Neuronal stem cell (in vitro differentiated cells): ENCODE measurements at regions not wholly inside any gene's neighbourhood (a gene's known extent, or its start where the extent isn't known, plus 50 kb on each side); places are given as distances from the start of the nearest gene placed in this dataset.
"Not testable (repeated sequence)": the region's sequence is repeated elsewhere in the genome, so short reads cannot be mapped to it uniquely, and the experiment has no call there.

Experiments used
- DNase-seq: peaks from one replicate; pipeline ENCODE4 v3.0.0-alpha.2; 2013; ENCODE audit warnings: low spot score
- H2AFZ ChIP-seq: one replicate; pipeline ENCODE4 v1.6.1; 2013; ENCODE audit warnings: mild to moderate bottlenecking, low read length, inconsistent platforms
- H2AK5ac ChIP-seq: 2 replicates; pipeline ENCODE4 v1.6.1; 2013; ENCODE audit warnings: low read depth, mild to moderate bottlenecking, inconsistent platforms, low read length, moderate library complexity, mixed read lengths
- H2BK120ac ChIP-seq: 2 replicates; pipeline ENCODE4 v1.6.1; 2013; ENCODE audit warnings: low read depth, mild to moderate bottlenecking, inconsistent platforms, low read length, moderate library complexity, mixed read lengths
- H2BK12ac ChIP-seq: one replicate; pipeline ENCODE4 v1.6.1; 2013; ENCODE audit warnings: low read length, inconsistent platforms
- H2BK15ac ChIP-seq: 2 replicates; pipeline ENCODE4 v1.6.1; 2013; ENCODE audit warnings: mild to moderate bottlenecking, low read length, inconsistent platforms, mixed read lengths
- H2BK5ac ChIP-seq: one replicate; pipeline ENCODE4 v1.6.1; 2013; ENCODE audit warnings: inconsistent platforms, mild to moderate bottlenecking, low read length, moderate library complexity
- H3K14ac ChIP-seq: one replicate; pipeline ENCODE4 v1.6.1; 2013; ENCODE audit warnings: low read length, inconsistent platforms
- H3K18ac ChIP-seq: 2 replicates; pipeline ENCODE4 v1.6.1; 2013; ENCODE audit warnings: low read length, inconsistent platforms
- H3K23ac ChIP-seq: 2 replicates; pipeline ENCODE4 v1.6.1; 2013; ENCODE audit warnings: low read depth, mild to moderate bottlenecking, mixed read lengths, low read length, inconsistent platforms; ENCODE audit not compliant: poor library complexity
- H3K27ac ChIP-seq: replicated peaks from 3 replicates; pipeline ENCODE4 v1.5.1; 2013; ENCODE audit warnings: low read length, inconsistent platforms
- H3K27me3 ChIP-seq, 3 experiments: 2 replicates each; pipeline ENCODE4 v1.6.1; 2013; ENCODE audit warnings: low read length in 3 of 3, mild to moderate bottlenecking in 2 of 3, inconsistent platforms in 1 of 3, low read depth in 1 of 3, mixed read lengths in 1 of 3, moderate library complexity in 1 of 3; ENCODE audit not compliant: control insufficient read depth in 3 of 3, insufficient read depth in 3 of 3
- H3K36me3 ChIP-seq, 2 donors: replicated peaks in 1 of 2; 2 replicates each; pipeline ENCODE4 v1.6.1; 2013; ENCODE audit warnings: low read length in 2 of 2; ENCODE audit not compliant: control insufficient read depth in 2 of 2, insufficient read depth in 2 of 2
- H3K4ac ChIP-seq: 2 replicates; pipeline ENCODE4 v1.6.1; 2013; ENCODE audit warnings: inconsistent platforms, mild to moderate bottlenecking, low read length, moderate library complexity
- H3K4me1 ChIP-seq, 2 donors: 1 replicate in 1 of 2; 2 replicates in 1 of 2; pipeline ENCODE4 v1.6.1; 2013; ENCODE audit warnings: low read length in 2 of 2, low read depth in 1 of 2; ENCODE audit not compliant: control insufficient read depth in 2 of 2, insufficient read depth in 1 of 2
- H3K4me2 ChIP-seq: one replicate; pipeline ENCODE4 v1.6.1; 2013; ENCODE audit warnings: mild to moderate bottlenecking, low read length, inconsistent platforms; ENCODE audit not compliant: insufficient read depth, poor library complexity, severe bottlenecking
- H3K4me3 ChIP-seq, 2 donors: 2 replicates each; pipeline ENCODE4 v1.5.1; 2013; ENCODE audit warnings: low read length in 2 of 2, mild to moderate bottlenecking in 2 of 2, inconsistent platforms in 1 of 2, moderate library complexity in 1 of 2
- H3K79me1 ChIP-seq: one replicate; pipeline ENCODE4 v1.6.1; 2013; ENCODE audit warnings: low read depth, mild to moderate bottlenecking, inconsistent platforms, low read length, moderate library complexity
- H3K9ac ChIP-seq: one replicate; pipeline ENCODE4 v1.6.1; 2013; ENCODE audit warnings: mild to moderate bottlenecking, low read depth, low read length, inconsistent platforms; ENCODE audit not compliant: poor library complexity
- H3K9me3 ChIP-seq, 2 donors: replicated peaks in 1 of 2; 2 replicates each; pipeline versions ENCODE3 to v1.6.1; 2013; ENCODE audit warnings: low read length in 2 of 2, mild to moderate bottlenecking in 2 of 2, inconsistent platforms in 1 of 2, low read depth in 1 of 2, mixed read lengths in 1 of 2, moderate library complexity in 1 of 2; ENCODE audit not compliant: control insufficient read depth in 2 of 2, insufficient read depth in 1 of 2
- H4K8ac ChIP-seq: one replicate; pipeline ENCODE4 v1.6.1; 2013; ENCODE audit warnings: low read depth, mild to moderate bottlenecking, inconsistent platforms, low read length, moderate library complexity
- H4K91ac ChIP-seq: one replicate; pipeline ENCODE4 v1.6.1; 2013; ENCODE audit warnings: low read length, low read depth, mild to moderate bottlenecking, inconsistent platforms; ENCODE audit not compliant: poor library complexity
- WGBS, 2 donors: extraction: QIAGEN DNeasy Blood & Tissue Kit; methylation state at CpG; one replicate each; pipeline ENCODE4 v1.1.7; 2013; ENCODE audit warnings: missing lambda C conversion rate in 2 of 2, mixed read lengths in 1 of 2; ENCODE audit not compliant: insufficient read length in 2 of 2, insufficient replicate concordance in 1 of 2; ENCODE audit errors: extremely low coverage in 2 of 2; 5-methylcytosine and 5-hydroxymethylcytosine counted together

DNA sequence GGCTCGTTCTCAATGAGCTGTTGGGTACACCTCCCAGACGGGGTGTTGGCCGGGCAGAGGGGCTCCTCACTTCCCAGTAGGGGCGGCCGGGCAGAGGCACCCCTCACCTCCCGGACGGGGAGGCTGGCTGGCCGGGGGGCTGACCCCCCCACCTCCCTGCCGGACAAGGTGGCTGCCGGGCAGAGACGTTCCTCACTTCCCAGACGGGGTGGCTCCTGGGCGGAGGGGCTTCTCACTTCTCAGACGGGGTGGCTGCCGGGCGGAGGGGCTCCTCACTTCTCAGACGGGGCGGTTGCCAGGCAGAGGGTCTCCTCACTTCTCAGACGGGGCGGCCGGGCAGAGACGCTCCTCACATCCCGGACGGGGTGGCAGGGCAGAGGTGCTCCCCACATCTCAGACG lies 160.7 kb downstream of the POTEC start:
- not testable (repeated sequence) for H3K4ac ChIP-seq, H2BK120ac ChIP-seq, H3K23ac ChIP-seq, H3K4me2 ChIP-seq, H3K4me3 ChIP-seq, H2BK12ac ChIP-seq, H3K9ac ChIP-seq, H3K9me3 ChIP-seq, H3K14ac ChIP-seq, H2BK15ac ChIP-seq, H3K79me1 ChIP-seq, H4K91ac ChIP-seq, H3K27ac ChIP-seq, DNase-seq, H3K36me3 ChIP-seq, H4K8ac ChIP-seq, H2AFZ ChIP-seq, H2AK5ac ChIP-seq, H3K4me1 ChIP-seq, H2BK5ac ChIP-seq, H3K18ac ChIP-seq, H3K27me3 ChIP-seq
- WGBS, 2 donors = no CpG with 5 or more reads among the region's 25 CpGs

DNA sequence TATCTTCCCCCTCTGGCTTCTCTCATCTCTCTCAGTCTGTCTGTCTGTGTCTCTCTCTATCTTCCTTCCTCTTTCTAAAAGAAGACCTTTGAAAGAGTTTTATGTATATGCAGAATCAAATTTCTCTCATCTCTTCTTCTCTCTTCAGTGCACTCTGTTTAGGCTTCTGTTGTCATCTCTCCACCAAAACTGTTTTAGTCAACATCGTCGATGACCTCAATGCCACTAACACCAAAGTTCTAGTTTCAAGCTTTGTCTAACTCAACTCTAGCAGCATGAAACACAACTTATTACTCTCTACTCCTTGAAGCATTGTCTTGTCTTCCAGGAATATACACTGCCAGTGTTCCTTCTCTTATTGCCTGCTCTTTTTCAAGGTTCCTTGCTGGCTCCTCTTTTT lies 163.9 kb downstream of the POTEC start:
- H3K4me1 ChIP-seq, H3K9me3 ChIP-seq, H4K8ac ChIP-seq, H3K9ac ChIP-seq, H2AFZ ChIP-seq, H3K79me1 ChIP-seq, H4K91ac ChIP-seq, H2BK15ac ChIP-seq, H3K14ac ChIP-seq, H2BK12ac ChIP-seq, H3K4me3 ChIP-seq, H3K36me3 ChIP-seq, H2BK5ac ChIP-seq, H2AK5ac ChIP-seq, H3K18ac ChIP-seq, H3K4ac ChIP-seq, H3K27ac ChIP-seq, H2BK120ac ChIP-seq, H3K27me3 ChIP-seq, H3K4me2 ChIP-seq, DNase-seq, H3K23ac ChIP-seq: not testable (repeated sequence)
- no CpG with 5 or more reads among the region's 2 CpGs for WGBS, 2 donors

DNA sequence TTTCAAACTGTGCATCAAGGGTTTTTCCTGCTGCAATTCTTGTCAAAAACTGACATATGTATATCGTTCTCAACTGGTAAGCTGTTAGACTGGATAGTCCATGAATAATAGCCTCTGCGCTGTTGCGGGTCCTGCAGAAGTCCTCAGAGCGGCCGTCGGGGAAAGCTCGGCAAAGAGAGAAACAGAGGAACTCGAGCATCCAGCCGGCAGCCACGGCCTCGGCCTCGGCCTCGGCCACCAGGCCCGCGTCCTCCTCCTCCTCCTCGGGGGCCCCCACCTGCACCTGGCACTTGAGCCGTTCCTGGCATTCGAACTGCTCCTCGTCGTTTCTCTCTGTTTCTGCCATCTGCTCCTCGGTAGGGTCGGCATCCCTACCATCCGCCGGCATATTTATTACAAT lies 165.0 kb downstream of the POTEC start:
- not testable (repeated sequence) for H3K23ac ChIP-seq, H3K27ac ChIP-seq, H3K9me3 ChIP-seq, DNase-seq, H3K14ac ChIP-seq, H2BK120ac ChIP-seq, H4K91ac ChIP-seq, H2AK5ac ChIP-seq, H3K36me3 ChIP-seq, H3K9ac ChIP-seq, H2BK5ac ChIP-seq, H3K4me2 ChIP-seq, H2BK12ac ChIP-seq, H2AFZ ChIP-seq, H2BK15ac ChIP-seq, H3K79me1 ChIP-seq, H3K4me1 ChIP-seq, H4K8ac ChIP-seq, H3K27me3 ChIP-seq, H3K18ac ChIP-seq, H3K4me3 ChIP-seq, H3K4ac ChIP-seq
- WGBS, 2 donors = no CpG with 5 or more reads among the region's 24 CpGs

DNA sequence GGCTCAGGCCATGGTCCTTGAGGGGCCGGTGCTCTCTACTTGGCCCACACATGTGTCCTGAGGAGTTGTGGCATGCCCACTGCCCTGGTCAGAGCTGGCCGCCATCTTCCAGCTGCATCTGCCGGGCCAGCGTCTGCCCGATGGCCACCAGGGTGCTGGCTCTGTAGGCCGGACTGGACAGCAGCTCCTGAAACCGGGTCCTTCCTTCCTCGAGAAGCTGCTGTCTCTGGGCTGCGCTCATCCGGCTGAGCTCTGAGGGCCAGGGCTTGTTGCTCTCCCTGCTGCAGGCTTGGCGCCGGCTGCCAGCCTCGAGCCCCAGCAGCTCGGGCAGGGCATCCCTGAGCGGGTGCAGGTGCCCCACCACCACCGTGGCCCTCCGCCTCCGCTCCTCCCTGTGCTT lies 182.1 kb downstream of the POTEC start:
- no CpG with 5 or more reads among the region's 18 CpGs for WGBS, 2 donors
- not testable (repeated sequence) for H2AFZ ChIP-seq

More for the DNA sequence above, 182.1 kb downstream of the POTEC start:
- not testable (repeated sequence) for H3K4me2 ChIP-seq, H3K27me3 ChIP-seq, H2AK5ac ChIP-seq, H2BK15ac ChIP-seq, H4K8ac ChIP-seq, H2BK12ac ChIP-seq, H3K18ac ChIP-seq, H3K27ac ChIP-seq, H3K79me1 ChIP-seq, H3K36me3 ChIP-seq, H3K14ac ChIP-seq, H3K23ac ChIP-seq, H3K4me1 ChIP-seq, H3K9me3 ChIP-seq, H2BK5ac ChIP-seq, H3K4me3 ChIP-seq, H4K91ac ChIP-seq, DNase-seq, H3K4ac ChIP-seq, H2BK120ac ChIP-seq
- H3K9ac ChIP-seq = peak overlapping the region; percentile 21
